DND-41 (cell line): ENCODE measurements at regions not wholly inside any gene's neighbourhood (a gene's known extent, or its start where the extent isn't known, plus 50 kb on each side); places are given as distances from the start of the nearest gene placed in this dataset.

ENCODE experiments used
- CTCF ChIP-seq: IDR thresholded peaks from 2 replicates; pipeline ENCODE4 v1.5.1; 2012; ENCODE audit warnings: borderline replicate concordance, low read length, moderate library complexity, mild to moderate bottlenecking; ENCODE audit not compliant: poor library complexity, severe bottlenecking; ENCODE audit errors: extremely low read depth
- EZH2 ChIP-seq: IDR thresholded peaks from 3 replicates; pipeline ENCODE4 v1.6.1; 2012; ENCODE audit warnings: borderline replicate concordance, low read depth, mild to moderate bottlenecking, moderate library complexity, low read length, inconsistent platforms; ENCODE audit not compliant: severe bottlenecking

- TF ChIP-seq CTCF (no peak), EZH2 (no peak)
These were observed 191.2 kb upstream of the ZEB2 start for GRCh38 chr2:144711084-144711483.
